ENCODE measurements at regions not wholly inside any gene's neighbourhood (a gene's known extent, or its start where the extent isn't known, plus 50 kb on each side); places are given as distances from the start of the nearest gene placed in this dataset.

- TF ChIP-seq, protein P1, sequence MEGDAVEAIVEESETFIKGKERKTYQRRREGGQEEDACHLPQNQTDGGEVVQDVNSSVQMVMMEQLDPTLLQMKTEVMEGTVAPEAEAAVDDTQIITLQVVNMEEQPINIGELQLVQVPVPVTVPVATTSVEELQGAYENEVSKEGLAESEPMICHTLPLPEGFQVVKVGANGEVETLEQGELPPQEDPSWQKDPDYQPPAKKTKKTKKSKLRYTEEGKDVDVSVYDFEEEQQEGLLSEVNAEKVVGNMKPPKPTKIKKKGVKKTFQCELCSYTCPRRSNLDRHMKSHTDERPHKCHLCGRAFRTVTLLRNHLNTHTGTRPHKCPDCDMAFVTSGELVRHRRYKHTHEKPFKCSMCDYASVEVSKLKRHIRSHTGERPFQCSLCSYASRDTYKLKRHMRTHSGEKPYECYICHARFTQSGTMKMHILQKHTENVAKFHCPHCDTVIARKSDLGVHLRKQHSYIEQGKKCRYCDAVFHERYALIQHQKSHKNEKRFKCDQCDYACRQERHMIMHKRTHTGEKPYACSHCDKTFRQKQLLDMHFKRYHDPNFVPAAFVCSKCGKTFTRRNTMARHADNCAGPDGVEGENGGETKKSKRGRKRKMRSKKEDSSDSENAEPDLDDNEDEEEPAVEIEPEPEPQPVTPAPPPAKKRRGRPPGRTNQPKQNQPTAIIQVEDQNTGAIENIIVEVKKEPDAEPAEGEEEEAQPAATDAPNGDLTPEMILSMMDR (IDR thresholded peaks at IDR 0.05; ENCODE audit: borderline replicate concordance, insufficient read depth, low read depth, low read length): no peak
- no peak overlapping the region for H3K4me3 ChIP-seq (ENCODE audit: low read depth, low read length)
Measured at GRCh38 chr5:165781738-165782137, 2276.3 kb downstream of the MAT2B start.

DNA sequence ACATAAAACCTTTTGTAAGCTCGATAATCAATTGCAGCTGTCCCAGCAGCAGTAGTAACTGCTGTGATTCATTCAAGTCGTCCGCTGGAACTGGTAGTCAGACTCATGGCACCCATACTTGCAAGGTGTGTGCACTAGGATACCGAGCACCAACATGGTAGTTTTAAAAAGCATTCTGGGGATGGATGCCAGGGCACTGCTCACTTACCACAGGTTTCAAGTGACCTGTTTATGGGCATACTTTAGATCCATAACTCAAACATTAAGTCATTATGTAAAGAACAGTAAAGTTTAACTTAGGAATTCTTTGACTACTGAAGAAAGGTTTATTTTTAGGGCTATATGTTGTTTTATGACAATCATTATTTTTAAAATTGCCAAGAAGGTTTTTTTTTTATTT is 2277.6 kb downstream of the MAT2B start:
- no peak overlapping the region for H3K4me3 ChIP-seq (ENCODE audit: low read depth, low read length)
- TF ChIP-seq, protein P1 (IDR thresholded peaks at IDR 0.05; ENCODE audit: borderline replicate concordance, insufficient read depth, low read depth, low read length): no peak

DNA sequence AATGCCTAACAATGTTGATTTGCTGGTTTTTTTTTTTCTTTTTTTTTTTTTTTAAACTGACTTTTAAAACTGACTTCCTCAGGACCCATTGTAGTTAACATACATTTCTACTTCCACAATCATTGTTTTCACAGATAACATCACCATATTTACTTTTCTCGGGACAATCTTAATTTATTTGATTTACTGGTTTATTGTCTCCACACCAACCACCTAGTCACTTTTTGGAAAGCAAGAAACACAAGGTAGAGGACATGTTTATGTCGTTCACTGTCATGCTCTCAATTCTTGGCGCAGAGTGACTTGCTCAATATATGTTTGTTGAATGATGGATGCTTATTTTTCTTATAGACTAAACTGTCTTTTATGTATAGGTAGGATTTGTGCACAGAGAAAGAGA is 2280.7 kb downstream of the MAT2B start:
- no peak overlapping the region for H3K4me3 ChIP-seq (ENCODE audit: low read depth, low read length)
- TF ChIP-seq, protein P1 (IDR thresholded peaks at IDR 0.05; ENCODE audit: borderline replicate concordance, insufficient read depth, low read depth, low read length): no peak

DNA sequence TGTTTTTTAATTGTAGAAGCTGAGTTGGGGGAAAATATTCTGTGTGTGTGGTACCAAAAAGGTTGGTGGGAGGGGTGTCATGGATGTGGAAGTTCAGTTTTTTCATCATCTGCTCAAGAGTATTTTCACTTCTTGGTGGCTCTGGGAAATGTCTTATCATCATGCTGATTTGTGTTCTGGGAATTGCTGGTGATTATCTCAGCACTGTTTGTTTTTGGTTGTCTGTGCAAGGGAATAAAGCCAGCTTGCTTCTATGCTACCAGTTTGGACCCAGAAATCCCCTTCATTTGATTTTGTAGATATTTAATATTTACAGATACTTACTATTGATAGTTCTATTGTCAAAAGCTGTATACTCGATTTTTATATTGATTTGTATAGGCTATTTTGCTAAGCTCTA is 2289.7 kb downstream of the MAT2B start:
- H3K4me3 ChIP-seq (ENCODE audit: low read depth, low read length): no peak overlapping the region

DNA sequence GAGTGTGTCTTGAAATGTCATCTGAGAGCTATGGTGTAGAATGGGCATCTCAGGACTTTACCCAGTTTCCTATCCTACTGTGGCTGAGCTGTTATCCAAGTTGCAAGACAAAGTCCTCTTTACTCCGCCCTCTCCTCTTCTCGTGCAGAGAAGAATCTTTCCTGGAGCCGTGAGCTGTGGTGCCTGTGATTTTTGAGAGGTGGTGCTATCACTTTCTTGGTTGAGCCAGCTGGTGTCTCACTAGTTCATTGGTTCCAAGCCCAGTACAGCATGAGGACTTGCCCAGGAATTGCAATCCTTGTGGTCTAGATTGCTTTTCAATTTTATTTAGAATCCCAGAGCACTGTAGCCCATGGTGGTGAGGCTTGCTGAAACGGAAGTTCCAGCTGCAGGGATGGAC is 2300.3 kb downstream of the MAT2B start:
- H3K4me3 ChIP-seq (ENCODE audit: low read depth, low read length): no peak overlapping the region
- TF ChIP-seq, protein P1 (IDR thresholded peaks at IDR 0.05; ENCODE audit: borderline replicate concordance, insufficient read depth, low read depth, low read length): no peak

More for the DNA sequence above, 2289.7 kb downstream of the MAT2B start:
- TF ChIP-seq, protein P1 (IDR thresholded peaks at IDR 0.05; ENCODE audit: borderline replicate concordance, insufficient read depth, low read depth, low read length): no peak

DNA sequence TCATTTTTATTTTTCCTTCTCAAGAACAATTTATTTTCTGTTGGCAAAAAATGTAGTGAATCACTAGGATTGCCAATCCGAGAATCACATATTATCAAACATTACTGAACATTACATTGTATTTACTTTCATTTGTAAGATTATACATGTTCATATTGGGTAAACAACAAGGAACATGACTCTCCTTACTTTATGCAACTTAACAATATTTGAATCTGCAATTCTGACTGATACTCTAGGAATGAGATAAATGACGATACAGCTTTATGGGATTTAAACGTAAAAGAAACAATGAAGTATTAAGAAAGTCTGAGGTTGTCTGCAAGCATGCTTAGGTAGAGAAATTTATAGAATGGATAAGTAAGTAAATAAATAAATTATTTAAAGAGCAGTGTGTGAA is 2302.9 kb downstream of the MAT2B start:
- TF ChIP-seq, protein P1 (IDR thresholded peaks at IDR 0.05; ENCODE audit: borderline replicate concordance, insufficient read depth, low read depth, low read length): no peak
- H3K4me3 ChIP-seq (ENCODE audit: low read depth, low read length): no peak overlapping the region

DNA sequence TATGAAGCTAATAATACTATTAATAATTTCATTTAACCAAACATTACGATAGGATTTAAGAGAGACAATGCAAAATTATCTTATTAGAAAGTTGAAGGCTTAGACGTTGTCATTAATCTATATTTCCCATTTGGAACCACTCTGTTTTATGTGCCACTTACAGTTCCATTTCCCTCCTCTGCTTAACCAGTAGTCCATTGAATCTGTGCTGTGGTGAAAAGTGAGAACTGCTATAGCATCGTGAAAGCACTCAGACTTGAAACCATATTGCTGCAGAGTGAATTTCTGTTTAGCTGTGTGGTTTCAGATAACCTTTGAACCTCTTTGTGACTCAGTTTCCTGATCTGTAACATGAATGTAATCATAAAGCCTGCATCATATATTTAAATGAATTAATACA is 2304.5 kb downstream of the MAT2B start:
- TF ChIP-seq, protein P1 (IDR thresholded peaks at IDR 0.05; ENCODE audit: borderline replicate concordance, insufficient read depth, low read depth, low read length): no peak
- H3K4me3 ChIP-seq (ENCODE audit: low read depth, low read length): no peak overlapping the region

All from GM12875 (cell line).